Epidermal melanocyte (primary cell): ENCODE measurements at regions not wholly inside any gene's neighbourhood (a gene's known extent, or its start where the extent isn't known, plus 50 kb on each side); places are given as distances from the start of the nearest gene placed in this dataset.

Experiments
- DNase-seq: peaks from one replicate; pipeline ENCODE4 v3.0.0; 2011; ENCODE audit warnings: low spot score; ENCODE audit not compliant: insufficient read length

- DNase-seq: peak; percentile 72
These were observed 56.1 kb upstream of the SLC35G4 start for GRCh38 chr18:11553098-11553940.

- no peak for DNase-seq
These were observed 60.4 kb upstream of the SLC35G4 start for GRCh38 chr18:11548916-11549551.

- DNase-seq: no peak
These were observed 61.0 kb upstream of the SLC35G4 start for GRCh38 chr18:11548396-11548795.

GRCh38 chr18:11544060-11544633, 65.2 kb upstream of the SLC35G4 start:
- DNase-seq: no peak

- no peak for DNase-seq
These were observed 68.2 kb upstream of the SLC35G4 start for GRCh38 chr18:11541179-11541578.

GRCh38 chr18:11533942-11534496, 75.4 kb upstream of the SLC35G4 start:
- DNase-seq: no peak

- DNase-seq: no peak
These were observed 75.9 kb upstream of the SLC35G4 start for GRCh38 chr18:11533513-11533890.

- no peak for DNase-seq
These were observed 76.5 kb upstream of the SLC35G4 start for GRCh38 chr18:11532758-11533512.

GRCh38 chr18:11529081-11529480, 80.3 kb upstream of the SLC35G4 start:
- no peak for DNase-seq

- DNase-seq: no peak
These were observed 82.7 kb upstream of the SLC35G4 start for GRCh38 chr18:11526675-11527074.

- DNase-seq: no peak
These were observed 85.6 kb upstream of the SLC35G4 start for GRCh38 chr18:11523804-11524203.

GRCh38 chr18:11522992-11523391, 86.4 kb upstream of the SLC35G4 start:
- no peak for DNase-seq

- DNase-seq: no peak
These were observed 87.5 kb upstream of the SLC35G4 start for GRCh38 chr18:11521853-11522252.

- DNase-seq: no peak
These were observed 88.9 kb upstream of the SLC35G4 start for GRCh38 chr18:11520536-11520935.

GRCh38 chr18:11518788-11519685, 90.4 kb upstream of the SLC35G4 start:
- DNase-seq: no peak

GRCh38 chr18:11517704-11518103, 91.7 kb upstream of the SLC35G4 start:
- DNase-seq: no peak

- DNase-seq: no peak
These were observed 92.5 kb upstream of the SLC35G4 start for GRCh38 chr18:11516751-11517503.

- no peak for DNase-seq
These were observed 95.1 kb upstream of the SLC35G4 start for GRCh38 chr18:11514267-11514666.

GRCh38 chr18:11512096-11513025, 97.0 kb upstream of the SLC35G4 start:
- no peak for DNase-seq
